HTR-8/SVneo (cell line): ENCODE measurements at regions not wholly inside any gene's neighbourhood (a gene's known extent, or its start where the extent isn't known, plus 50 kb on each side); places are given as distances from the start of the nearest gene placed in this dataset.
"Not testable (repeated sequence)": the region's sequence is repeated elsewhere in the genome, so short reads cannot be mapped to it uniquely, and the experiment has no call there.

Source experiments
- DNase-seq: peaks from one replicate; pipeline ENCODE4 v3.0.0; 2011; ENCODE audit warnings: low spot score, mixed read lengths; ENCODE audit not compliant: insufficient read length
- FAIRE-seq: peaks from 2 replicates; lab custom pipeline; 2011; peaks lifted over from hg19 to GRCh38; lab: Jason Lieb, UNC

- DNase-seq, result no peak
- no peak for FAIRE-seq
Measured at GRCh38 chr10:17538941-17539340, 78.2 kb downstream of the HACD1 start.

GRCh38 chr10:17537281-17537680 is 79.9 kb downstream of the HACD1 start:
- no peak for FAIRE-seq

GRCh38 chr10:17536221-17536620 is 81.0 kb downstream of the HACD1 start:
- FAIRE-seq, result no peak
- DNase-seq, result no peak

More at GRCh38 chr10:17537281-17537680, 79.9 kb downstream of the HACD1 start:
- no peak for DNase-seq

DNA sequence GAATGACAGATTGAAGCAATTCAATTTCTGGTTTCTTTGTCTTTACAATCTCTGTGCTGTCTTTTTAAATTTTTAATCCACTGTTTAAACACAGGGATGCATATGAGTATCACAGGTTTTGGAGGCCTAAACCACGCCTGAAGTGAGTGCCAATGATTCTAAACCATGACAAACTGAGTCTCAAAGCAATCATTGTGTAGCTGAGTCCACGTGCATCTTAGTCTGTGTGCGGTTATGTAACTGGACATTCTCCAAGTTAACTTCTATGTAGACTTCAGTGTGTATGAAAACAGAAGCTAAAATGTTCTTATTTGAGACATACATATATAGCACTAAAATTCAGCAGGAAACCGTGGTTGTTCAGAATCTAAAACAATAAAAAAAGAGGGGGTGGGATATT is 79.3 kb upstream of the ST8SIA6 start:
- DNase-seq, result no peak
- FAIRE-seq, result no peak

GRCh38 chr10:17528306-17528862 is 74.0 kb upstream of the ST8SIA6 start:
- FAIRE-seq, result no peak

DNA sequence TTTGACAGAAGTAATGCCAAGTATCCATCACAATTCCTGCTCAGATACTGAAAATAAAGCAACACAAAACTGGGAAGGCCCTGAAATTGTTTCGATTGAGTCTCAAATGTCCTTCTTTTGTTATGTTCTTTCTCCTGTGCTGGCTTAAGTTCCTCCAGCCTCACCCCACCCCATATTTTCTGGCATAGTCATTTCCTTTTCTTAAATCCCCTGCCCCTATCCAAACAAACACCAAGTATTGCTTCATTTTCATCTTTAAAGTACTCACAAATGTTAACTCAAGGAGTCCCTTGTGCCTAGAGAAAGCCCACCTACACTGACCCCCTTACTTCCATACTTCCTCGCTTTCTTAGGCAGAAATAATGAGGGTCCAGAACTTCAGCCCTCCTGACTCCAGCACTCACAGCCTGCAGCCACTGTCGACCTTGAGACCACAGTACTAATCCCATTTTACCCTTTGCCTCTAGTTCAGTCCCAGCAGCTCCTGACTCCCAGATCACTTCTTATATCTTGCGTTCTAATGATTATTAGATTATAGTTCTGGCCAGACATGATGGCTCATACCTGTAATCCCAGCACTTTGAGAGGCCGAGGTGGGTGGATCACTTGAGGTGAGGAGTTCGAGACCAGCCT is 73.2 kb upstream of the ST8SIA6 start:
- FAIRE-seq (no peak), DNase-seq (no peak)

More at GRCh38 chr10:17528306-17528862, 74.0 kb upstream of the ST8SIA6 start:
- no peak for DNase-seq

DNA sequence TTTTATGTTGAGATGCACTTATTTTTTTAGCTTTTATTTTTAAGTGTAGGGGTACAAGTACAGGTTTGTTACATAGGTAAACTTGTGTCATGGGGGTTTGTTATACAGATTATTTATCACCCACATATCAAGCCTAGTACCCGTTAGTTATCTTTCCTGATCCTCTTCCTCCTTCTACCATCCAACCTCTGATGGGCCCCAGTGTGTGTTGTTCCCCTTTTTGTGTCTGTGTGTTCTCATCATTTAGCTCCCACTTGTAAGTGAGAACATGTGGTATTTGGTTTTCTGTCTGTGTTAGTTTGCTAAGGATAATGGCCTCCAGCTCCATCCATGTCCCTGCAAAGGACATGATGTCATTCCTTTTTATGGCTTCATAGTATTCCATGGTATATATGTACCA is 72.2 kb upstream of the ST8SIA6 start:
- not testable (repeated sequence) for FAIRE-seq, DNase-seq

DNA sequence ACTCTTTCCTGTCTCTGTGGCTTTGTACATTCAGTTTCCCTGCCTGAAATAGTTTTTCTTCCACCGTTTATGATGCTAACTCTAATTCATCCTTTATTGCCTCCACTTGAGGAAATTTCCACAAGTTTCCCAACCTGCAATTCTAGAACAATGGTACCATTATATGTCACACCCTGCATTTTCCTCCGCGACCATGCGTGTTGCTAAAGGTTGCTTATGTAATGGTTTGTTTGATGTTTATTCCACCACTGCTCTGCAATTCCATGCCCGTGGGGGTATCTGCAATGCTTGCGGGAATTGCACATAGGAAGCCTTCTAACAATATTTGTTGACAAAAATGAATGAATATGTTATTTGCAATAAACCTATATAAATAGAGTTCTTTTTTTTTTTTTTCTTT is 69.5 kb upstream of the ST8SIA6 start:
- FAIRE-seq, result no peak

GRCh38 chr10:17523246-17523753 is 68.9 kb upstream of the ST8SIA6 start:
- DNase-seq (no peak), FAIRE-seq (no peak)

More for the DNA sequence above, 69.5 kb upstream of the ST8SIA6 start:
- no peak for DNase-seq

DNA sequence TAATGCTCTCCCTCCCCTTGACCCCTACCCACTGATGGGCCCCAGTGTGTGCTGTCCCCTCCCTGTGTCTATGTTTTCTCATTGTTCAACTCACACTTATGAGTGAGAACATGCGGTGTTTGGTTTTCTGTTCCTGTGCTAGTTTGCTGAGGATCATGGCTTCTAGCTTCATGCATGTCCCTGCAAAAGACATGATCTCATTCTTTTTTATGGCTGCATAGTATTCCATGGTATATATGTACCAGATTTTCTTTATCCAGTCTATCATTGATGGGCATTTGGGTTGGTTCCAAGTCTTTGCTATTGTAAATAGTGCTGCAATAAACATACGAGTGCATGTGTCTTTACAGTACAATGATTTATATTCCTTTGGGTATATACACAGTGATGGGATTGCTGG is 67.9 kb upstream of the ST8SIA6 start:
- not testable (repeated sequence) for FAIRE-seq, DNase-seq

DNA sequence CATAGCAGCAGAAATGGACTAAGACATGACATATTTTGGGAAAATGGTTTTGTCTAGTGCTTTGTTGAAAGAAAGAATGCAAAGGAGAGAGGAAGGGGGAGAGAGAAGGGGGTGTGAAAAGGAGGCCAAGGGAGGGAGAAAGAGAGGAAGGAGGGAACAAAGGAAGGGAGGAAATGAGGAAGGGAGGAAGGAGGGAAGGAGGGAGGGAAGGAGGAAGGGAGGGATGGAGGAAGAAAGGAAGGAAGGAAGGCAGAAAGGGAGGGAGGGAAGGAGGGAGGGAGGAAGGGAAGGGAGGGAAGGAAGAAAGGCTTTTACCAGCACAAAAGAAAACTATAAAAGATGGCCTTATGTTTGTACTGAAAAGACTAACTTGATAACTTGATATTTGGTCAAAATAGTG is 65.1 kb upstream of the ST8SIA6 start:
- no peak for DNase-seq
- no peak for FAIRE-seq

DNA sequence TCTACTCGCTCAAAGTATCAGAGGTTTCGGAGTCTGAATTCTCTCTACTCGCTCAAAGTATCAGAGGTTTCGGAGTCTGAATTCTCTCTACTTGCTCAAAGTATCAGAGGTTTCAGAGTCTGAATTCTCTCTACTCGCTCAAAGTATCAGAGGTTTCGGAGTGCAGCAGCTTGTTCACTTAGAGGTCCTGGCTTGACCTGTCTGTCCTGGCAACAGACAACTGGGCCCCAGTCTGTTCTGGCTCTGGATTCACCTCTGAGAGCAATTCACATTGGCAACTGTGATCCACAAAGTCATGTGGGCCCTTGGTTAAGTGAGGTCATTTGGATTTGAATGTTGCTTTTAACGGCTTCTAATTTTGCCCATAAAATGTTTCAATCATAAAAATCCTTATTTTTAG is 63.9 kb upstream of the ST8SIA6 start:
- FAIRE-seq (no peak), DNase-seq (no peak)

DNA sequence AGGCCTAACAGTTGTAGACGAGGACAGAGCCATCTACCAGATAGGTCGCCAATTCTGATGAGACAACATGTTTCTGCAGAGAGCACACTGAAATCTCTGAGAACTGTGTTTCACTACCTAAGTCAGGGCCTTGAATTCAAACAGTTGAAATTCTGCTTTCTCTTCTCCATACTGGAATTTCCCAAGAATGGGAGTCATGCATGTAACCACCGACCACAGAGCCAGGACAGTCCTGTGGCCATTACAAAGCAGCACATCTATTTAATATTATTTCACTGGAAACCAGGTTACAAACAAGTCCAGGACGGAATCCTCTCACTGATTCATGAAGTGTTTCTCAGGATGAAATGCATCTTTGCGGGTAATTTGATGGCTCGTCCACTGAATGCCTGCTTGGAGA is 62.0 kb upstream of the ST8SIA6 start:
- DNase-seq (no peak), FAIRE-seq (no peak)

DNA sequence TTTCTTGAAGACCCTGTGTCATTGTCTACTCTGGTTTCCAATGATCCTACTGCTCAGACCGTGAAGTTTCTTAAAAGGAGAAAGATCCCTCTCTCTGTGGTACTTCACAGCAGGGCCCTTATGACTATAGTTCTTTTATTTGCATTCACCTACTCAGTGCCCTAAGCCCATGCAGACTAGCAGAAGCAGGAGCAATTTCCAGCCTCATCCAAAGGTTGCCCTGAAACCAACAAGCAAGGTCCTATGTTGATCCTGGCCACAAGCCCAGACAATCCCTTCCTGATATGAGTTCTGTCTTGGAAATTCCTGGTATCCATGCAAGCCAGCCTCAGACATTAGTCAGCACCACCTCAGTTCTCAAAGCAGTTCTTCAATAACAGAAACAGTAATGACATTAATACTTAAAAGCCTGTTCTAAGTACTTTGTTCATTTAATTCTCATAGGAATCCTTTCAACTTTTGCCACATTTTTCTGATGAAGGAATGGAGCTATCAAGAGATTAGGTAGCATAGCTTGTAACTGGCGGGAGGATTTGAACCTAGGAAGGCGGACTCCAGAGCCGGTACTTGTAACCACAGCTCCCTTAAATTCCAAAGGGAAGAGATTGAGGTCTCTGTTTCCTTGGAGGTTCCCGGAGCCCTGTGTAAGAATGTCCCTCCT is 58.1 kb upstream of the ST8SIA6 start:
- DNase-seq, result no peak
- FAIRE-seq, result peak; percentile 55

DNA sequence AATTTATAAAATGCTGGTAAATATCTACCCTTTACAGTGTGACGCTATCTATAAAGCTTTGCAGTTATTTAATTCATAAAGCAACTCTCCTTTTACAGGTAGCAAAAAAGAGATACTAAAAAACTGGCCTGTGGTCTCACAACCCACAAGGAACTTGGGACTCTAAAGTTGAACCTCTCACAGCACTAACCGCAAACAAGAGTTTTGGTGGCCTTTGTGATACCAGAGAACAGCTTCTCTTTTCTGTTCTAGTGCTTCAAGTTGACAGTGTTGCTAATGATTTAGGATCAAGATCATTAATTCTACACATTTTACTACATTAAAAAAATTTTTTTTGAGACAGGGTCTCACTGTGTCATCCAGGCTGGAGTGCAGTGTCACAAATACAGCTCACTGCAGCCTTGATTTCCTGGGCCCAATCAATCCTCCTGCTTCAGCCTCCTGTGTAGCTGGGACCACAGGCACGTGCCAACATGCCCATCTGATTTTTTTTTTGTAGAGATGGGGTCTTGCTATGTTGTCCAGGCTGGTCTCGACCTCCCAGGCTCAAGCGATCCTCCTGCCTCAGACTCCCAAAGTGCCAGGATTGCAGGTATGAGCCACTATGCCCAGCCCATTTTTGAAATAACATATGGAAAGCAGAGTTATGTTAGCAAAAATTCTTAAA is 56.0 kb upstream of the ST8SIA6 start:
- FAIRE-seq (no peak), DNase-seq (no peak)

- DNase-seq (no peak), FAIRE-seq (no peak)
Measured at GRCh38 chr10:17507538-17507937, 53.1 kb upstream of the ST8SIA6 start.

DNA sequence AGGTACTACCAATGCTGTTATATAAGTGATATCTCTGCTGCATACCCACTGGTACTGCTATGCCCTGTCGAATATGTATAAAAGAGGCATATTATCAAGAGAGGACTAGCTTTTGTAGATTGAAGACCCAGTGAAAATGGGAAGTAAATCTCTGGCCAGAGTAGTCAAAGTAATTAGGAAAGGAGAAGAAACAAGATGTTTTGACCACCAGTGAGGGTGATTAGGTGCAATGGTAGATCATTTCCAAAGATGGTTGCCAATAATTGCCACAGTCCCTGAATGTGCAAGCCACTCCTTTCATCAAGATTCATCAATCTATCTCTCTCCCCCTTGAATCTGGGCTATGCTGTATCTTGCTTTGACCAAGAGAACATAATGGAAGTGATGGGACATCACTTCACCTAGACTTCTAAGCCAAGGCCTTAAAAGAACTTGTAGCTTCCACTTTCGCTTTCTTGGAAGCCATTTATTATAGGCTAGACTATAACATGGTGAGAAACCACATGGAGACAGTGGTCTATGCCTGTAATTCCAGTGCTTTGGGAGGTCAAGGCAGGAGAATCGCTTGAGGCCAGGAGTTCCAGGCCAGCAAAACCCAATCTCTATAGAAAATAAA is 52.6 kb upstream of the ST8SIA6 start:
- DNase-seq (no peak), FAIRE-seq (no peak)

GRCh38 chr10:17506390-17506789 is 52.0 kb upstream of the ST8SIA6 start:
- no peak for DNase-seq
- no peak for FAIRE-seq

GRCh38 chr10:17504547-17505245 is 50.3 kb upstream of the ST8SIA6 start:
- DNase-seq (no peak), FAIRE-seq (no peak)
